H1 (cell line): ENCODE measurements at regions not wholly inside any gene's neighbourhood (a gene's known extent, or its start where the extent isn't known, plus 50 kb on each side); places are given as distances from the start of the nearest gene placed in this dataset.

Experiments
- CTCF ChIA-PET: fragments of 300-600 bp; sonication (Branson Sonifier 250); formaldehyde crosslinking; loops from one replicate; lab custom pipeline; 2021; ENCODE audit not compliant: partially characterized antibody; lab: Charles Lee
- POLR2A ChIA-PET: fragments of 300-600 bp; sonication (Branson Sonifier 250); formaldehyde crosslinking; loops from one replicate; lab custom pipeline; 2021; ENCODE audit warnings: inconsistent platforms; ENCODE audit not compliant: partially characterized antibody; lab: Charles Lee
- DNase-seq, 2 experiments: peaks; one replicate each; pipeline versions ENCODE4 v3.0.0 to v3.0.0-alpha.2; 2010 to 2022; ENCODE audit warnings: low spot score in 2 of 2, low read depth in 1 of 2, mixed read lengths in 1 of 2
- FAIRE-seq: peaks from 2 replicates; lab custom pipeline; 2011; peaks lifted over from hg19 to GRCh38; lab: Jason Lieb, UNC
- H2AFZ ChIP-seq: 2 replicates; pipeline ENCODE4 v1.8.1; 2012; ENCODE audit warnings: low read length, inconsistent platforms
- H2AK5ac ChIP-seq: 2 replicates; pipeline ENCODE4 v1.6.1; 2013; ENCODE audit warnings: low read depth, low read length
- H2BK120ac ChIP-seq: replicated peaks from 2 replicates; pipeline ENCODE3; 2013; ENCODE audit warnings: low read depth, low read length, inconsistent platforms
- H2BK12ac ChIP-seq: 2 replicates; pipeline ENCODE4 v1.6.1; 2013; ENCODE audit warnings: low read depth, low read length
- H2BK15ac ChIP-seq: 2 replicates; pipeline ENCODE4 v1.6.1; 2013; ENCODE audit warnings: low read length
- H2BK20ac ChIP-seq: 2 replicates; pipeline ENCODE4 v1.6.1; 2013; ENCODE audit warnings: low read length
- H2BK5ac ChIP-seq: 2 replicates; pipeline ENCODE4 v1.6.1; 2013; ENCODE audit warnings: low read depth, low read length
- H3K14ac ChIP-seq: 2 replicates; pipeline ENCODE4 v1.6.1; 2013; ENCODE audit warnings: inconsistent platforms; ENCODE audit not compliant: insufficient read length
- H3K18ac ChIP-seq: 2 replicates; pipeline ENCODE4 v1.6.1; 2013; ENCODE audit warnings: low read length; ENCODE audit errors: extremely low read depth
- H3K23ac ChIP-seq: 2 replicates; pipeline ENCODE4 v1.6.1; 2013; ENCODE audit warnings: inconsistent platforms; ENCODE audit not compliant: insufficient read length
- H3K23me2 ChIP-seq: 2 replicates; pipeline ENCODE4 v1.6.1; 2013; ENCODE audit warnings: low read depth, low read length
- H3K27ac ChIP-seq: 2 replicates; pipeline ENCODE4 v1.6.1; 2011; ENCODE audit warnings: low read depth, low read length, inconsistent platforms
- H3K27me3 ChIP-seq, 4 experiments: replicated peaks in 1 of 4; 1 replicate in 1 of 4; 2 replicates in 3 of 4; pipeline versions ENCODE4 v1.6.1 to v1.8.1; 2011 to 2013; ENCODE audit warnings: low read length in 3 of 4, mild to moderate bottlenecking in 3 of 4, inconsistent platforms in 2 of 4, mixed read lengths in 2 of 4, moderate library complexity in 1 of 4; ENCODE audit not compliant: control insufficient read depth in 3 of 4, insufficient read depth in 3 of 4; ENCODE audit errors: extremely low read depth in 1 of 4
- H3K36me3 ChIP-seq, 4 experiments: 2 replicates each; pipeline versions ENCODE4 v1.6.1 to v1.8.1; 2011 to 2013; ENCODE audit warnings: mild to moderate bottlenecking in 4 of 4, low read length in 3 of 4, moderate library complexity in 2 of 4, control low read depth in 1 of 4, inconsistent platforms in 1 of 4; ENCODE audit not compliant: insufficient read depth in 4 of 4, control insufficient read depth in 2 of 4
- H3K4ac ChIP-seq: replicated peaks from 2 replicates; pipeline ENCODE3; 2013; ENCODE audit warnings: low read length, low read depth, mixed read lengths, inconsistent platforms; ENCODE audit not compliant: insufficient read length
- H3K4me1 ChIP-seq, 4 experiments: replicated peaks in 1 of 4; 1 replicate in 1 of 4; 2 replicates in 3 of 4; pipeline versions ENCODE4 v1.6.1 to v1.8.1; 2011 to 2013; ENCODE audit warnings: low read length in 3 of 4, inconsistent platforms in 2 of 4, mixed read lengths in 1 of 4; ENCODE audit not compliant: insufficient read depth in 4 of 4, control insufficient read depth in 3 of 4
- H3K4me2 ChIP-seq, 2 experiments: 2 replicates each; pipeline versions ENCODE4 v1.6.1 to v1.8.1; 2011 to 2013; ENCODE audit warnings: low read depth in 2 of 2, low read length in 2 of 2, control low read depth in 1 of 2, inconsistent platforms in 1 of 2, mild to moderate bottlenecking in 1 of 2; ENCODE audit not compliant: insufficient read depth in 1 of 2
- H3K4me3 ChIP-seq, 4 experiments: fragments of 200-600, 300-600 bp in 1 of 4; sonication (generic), shearing (Covaris generic), sonication (Bioruptor Twin) in 1 of 4; 2 replicates each; pipeline versions ENCODE4 v1.5.1 to v1.8.1; 2011 to 2016; ENCODE audit warnings: low read length in 4 of 4, low read depth in 3 of 4, control low read depth in 2 of 4, inconsistent platforms in 2 of 4, mild to moderate bottlenecking in 2 of 4, mixed read lengths in 1 of 4, moderate library complexity in 1 of 4; ENCODE audit not compliant: insufficient read depth in 2 of 4; ENCODE audit errors: extremely low read depth in 1 of 4
- H3K56ac ChIP-seq: replicated peaks from 2 replicates; pipeline ENCODE3; 2013; ENCODE audit warnings: low read depth, mild to moderate bottlenecking, mixed read lengths, low read length, inconsistent platforms; ENCODE audit not compliant: insufficient read length
- H3K79me1 ChIP-seq: 2 replicates; pipeline ENCODE4 v1.6.1; 2013; ENCODE audit warnings: low read depth, low read length, control low read depth
- H3K79me2 ChIP-seq, 2 experiments: 2 replicates each; pipeline versions ENCODE4 v1.6.1 to v1.8.1; 2012 to 2013; ENCODE audit warnings: low read length in 2 of 2, mild to moderate bottlenecking in 2 of 2, inconsistent platforms in 1 of 2; ENCODE audit not compliant: insufficient read depth in 2 of 2, control insufficient read depth in 1 of 2
- H3K9ac ChIP-seq, 4 experiments: replicated peaks in 1 of 4; 1 replicate in 1 of 4; 2 replicates in 3 of 4; pipeline versions ENCODE4 v1.6.1 to v1.8.1; 2011 to 2013; ENCODE audit warnings: low read depth in 3 of 4, low read length in 3 of 4, control low read depth in 2 of 4, mild to moderate bottlenecking in 2 of 4, moderate library complexity in 2 of 4, inconsistent platforms in 1 of 4; ENCODE audit errors: extremely low read depth in 1 of 4
- H3K9me3 ChIP-seq, 2 experiments: 2 replicates each; pipeline versions ENCODE4 v1.6.1 to v1.8.1; 2012 to 2013; ENCODE audit warnings: mild to moderate bottlenecking in 2 of 2, moderate library complexity in 2 of 2, control low read depth in 1 of 2, inconsistent platforms in 1 of 2, low read depth in 1 of 2, low read length in 1 of 2, mixed read lengths in 1 of 2; ENCODE audit not compliant: insufficient read depth in 2 of 2
- H4K20me1 ChIP-seq, 2 experiments: replicated peaks in 1 of 2; 2 replicates each; pipeline versions ENCODE3 to v1.8.1; 2011 to 2013; ENCODE audit warnings: inconsistent platforms in 2 of 2, low read length in 2 of 2, mild to moderate bottlenecking in 1 of 2; ENCODE audit not compliant: insufficient read depth in 2 of 2, control insufficient read depth in 1 of 2
- H4K5ac ChIP-seq: 2 replicates; pipeline ENCODE4 v1.6.1; 2013; ENCODE audit warnings: low read length, low read depth, mixed read lengths, inconsistent platforms; ENCODE audit not compliant: insufficient read length
- H4K8ac ChIP-seq: 2 replicates; pipeline ENCODE4 v1.8.0; 2013; ENCODE audit warnings: mild to moderate bottlenecking, moderate library complexity, low read length, inconsistent platforms; ENCODE audit not compliant: insufficient read depth; ENCODE audit errors: extremely low read depth
- H4K91ac ChIP-seq: replicated peaks from 2 replicates; pipeline ENCODE3; 2013; ENCODE audit warnings: low read length, mixed read lengths, inconsistent platforms; ENCODE audit not compliant: insufficient read length
- HDAC6 ChIP-seq: IDR thresholded peaks from one replicate; pipeline ENCODE4 v1.7.1; 2012; ENCODE audit warnings: low read depth, mild to moderate bottlenecking, inconsistent platforms, low read length, moderate library complexity
- SP2 ChIP-seq: IDR thresholded peaks from 2 replicates; pipeline ENCODE4 v1.6.1; 2012; ENCODE audit warnings: mild to moderate bottlenecking, low read length, inconsistent platforms
- SP4 ChIP-seq: IDR thresholded peaks from 2 replicates; pipeline ENCODE4 v1.6.1; 2012; ENCODE audit warnings: low read length, inconsistent platforms

GRCh38 chr11:15854245-15854644 lies 502.1 kb downstream of the SOX6 start:
- Histone ChIP-seq H2BK120ac (no peak overlapping the region), H3K4ac (no peak overlapping the region), H3K36me3 (no peaks in the 10 kb centered on the region), H3K27ac (no peak overlapping the region), H2BK20ac (no peak overlapping the region), H2BK15ac (no peak overlapping the region), H4K20me1 (no peaks in the 10 kb centered on the region), H3K4me3 (no peak overlapping the region), H3K27me3 (no peaks in the 10 kb centered on the region), H3K14ac (no peak overlapping the region), H3K23me2 (peaks cover 1% of the 10 kb centered on the region; the same call in 1 of the 2 replicates), H2AK5ac (no peak overlapping the region; the same call in 1 of the 2 replicates), H3K56ac (no peak overlapping the region), H4K91ac (no peak overlapping the region), H3K9me3 (no peaks in the 10 kb centered on the region), H3K79me1 (no peaks in the 10 kb centered on the region), H3K79me2 (no peaks in the 10 kb centered on the region), H3K4me1 (no peaks in the 10 kb centered on the region), H2BK5ac (no peak overlapping the region), H4K5ac (no peak overlapping the region), H4K8ac (no peak overlapping the region), H3K18ac (no peak overlapping the region), H3K9ac (no peak overlapping the region), H2AFZ (no peak overlapping the region), H3K4me2 (no peak overlapping the region), H2BK12ac (no peak overlapping the region), H3K23ac (no peak overlapping the region)
- no peak for DNase-seq
- CTCF ChIA-PET, result interaction anchor here (0.7 to 1.7 kb wide), 10 partner anchors 18 to 225 kb away, joined by 3 to 13 read pairs (median 3); no protein-coding TSS in a partner anchor
- FAIRE-seq, result no peak
- POLR2A ChIA-PET, result interaction anchor here (0.6 kb wide), 1 partner anchor 33 kb away, joined by 3 read pairs; no protein-coding TSS in a partner anchor
- no peak for TF ChIP-seq HDAC6
- no peak for TF ChIP-seq SP4
- TF ChIP-seq SP2, result no peak
